ENCODE measurements at regions not wholly inside any gene's neighbourhood (a gene's known extent, or its start where the extent isn't known, plus 50 kb on each side); places are given as distances from the start of the nearest gene placed in this dataset.

GRCh38 chr3:24709956-24710355, 215.3 kb upstream of the THRB start:
- no peak overlapping the region for H3K4me3 ChIP-seq (ENCODE audit: low read depth, low read length)
- TF ChIP-seq CTCF (IDR thresholded peaks at IDR 0.05; ENCODE audit: low read depth, low read length, missing control alignments): no peak
- DNase-seq (ENCODE audit: low read depth): no peak
- in situ Hi-C loops (cut with HindIII; ENCODE audit: low sequenced_read_pairs): no loop called here

DNA sequence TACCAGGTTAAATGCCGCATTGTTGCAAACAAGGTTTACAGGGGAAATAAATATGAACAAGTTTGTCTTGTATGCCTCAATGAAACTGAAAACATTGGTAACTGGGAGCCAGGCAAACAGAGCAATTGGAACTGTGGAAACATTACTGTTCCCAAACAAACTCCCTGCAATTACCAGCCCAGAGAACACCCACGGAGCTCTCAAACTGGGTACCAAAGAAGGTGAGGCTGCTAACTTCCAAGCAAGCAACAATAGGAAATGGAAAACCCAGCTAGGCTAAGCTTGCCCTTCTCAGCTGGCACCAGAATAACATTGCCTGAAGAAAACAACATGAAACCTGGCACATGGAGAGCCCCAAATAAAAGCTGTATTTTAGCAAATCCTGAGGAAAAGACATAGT, 218.9 kb upstream of the THRB start:
- in situ Hi-C loops (cut with HindIII; ENCODE audit: low sequenced_read_pairs): no loop called here
- TF ChIP-seq CTCF (IDR thresholded peaks at IDR 0.05; ENCODE audit: low read depth, low read length, missing control alignments): no peak
- H3K4me3 ChIP-seq (ENCODE audit: low read depth, low read length): no peak overlapping the region
- DNase-seq (ENCODE audit: low read depth): no peak

- no peak for TF ChIP-seq CTCF (IDR thresholded peaks at IDR 0.05; ENCODE audit: low read depth, low read length, missing control alignments)
- no peak overlapping the region for H3K4me3 ChIP-seq (ENCODE audit: low read depth, low read length)
- DNase-seq (ENCODE audit: low read depth): no peak
- in situ Hi-C loops (cut with HindIII; ENCODE audit: low sequenced_read_pairs): no loop called here
Measured at GRCh38 chr3:24714436-24714835, 219.8 kb upstream of the THRB start.

GRCh38 chr3:24715171-24715792, 220.6 kb upstream of the THRB start:
- H3K4me3 ChIP-seq (ENCODE audit: low read depth, low read length): no peak overlapping the region
- no peak for DNase-seq (ENCODE audit: low read depth)
- TF ChIP-seq CTCF (IDR thresholded peaks at IDR 0.05; ENCODE audit: low read depth, low read length, missing control alignments): no peak
- in situ Hi-C loops (cut with HindIII; ENCODE audit: low sequenced_read_pairs): no loop called here

- DNase-seq (ENCODE audit: low read depth): no peak
- no peak overlapping the region for H3K4me3 ChIP-seq (ENCODE audit: low read depth, low read length)
- in situ Hi-C loops (cut with HindIII; ENCODE audit: low sequenced_read_pairs): no loop called here
- TF ChIP-seq CTCF (IDR thresholded peaks at IDR 0.05; ENCODE audit: low read depth, low read length, missing control alignments): no peak
Measured at GRCh38 chr3:24722087-24722486, 227.4 kb upstream of the THRB start.

DNA sequence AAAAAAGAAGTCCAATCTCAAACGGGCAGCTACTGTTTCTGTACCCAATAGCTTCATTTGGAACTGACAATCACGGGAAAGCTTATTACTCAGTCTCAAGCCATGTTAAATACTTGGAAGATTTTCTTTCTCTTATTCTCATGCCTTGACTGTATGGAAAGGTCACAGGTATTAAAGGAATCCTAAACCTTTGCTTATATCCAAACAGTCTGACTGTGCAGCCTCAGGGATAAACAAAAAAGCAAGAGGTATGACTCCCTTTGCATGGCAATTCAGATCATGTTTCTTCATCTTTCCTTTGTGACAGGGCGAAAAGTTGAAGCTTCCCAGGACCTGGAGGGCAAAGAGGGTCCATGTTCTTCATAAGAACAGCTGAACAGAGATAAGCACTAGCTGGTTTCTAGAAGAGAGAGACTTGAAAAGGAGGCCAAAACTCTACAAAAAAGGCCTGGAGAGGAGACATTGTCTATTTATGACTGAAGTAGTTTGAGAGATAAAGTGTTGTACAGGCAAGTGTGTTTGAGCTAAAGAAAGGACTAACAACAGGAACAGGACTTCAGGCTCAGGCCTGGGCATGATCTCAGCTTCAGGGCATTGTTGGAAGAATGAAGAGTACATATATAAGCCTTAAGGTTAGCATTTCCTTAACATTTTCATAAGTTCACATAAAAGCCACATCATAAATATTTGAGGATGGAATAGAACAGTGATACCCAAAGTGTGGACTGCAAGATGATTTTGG, 231.0 kb upstream of the THRB start:
- no peak overlapping the region for H3K4me3 ChIP-seq (ENCODE audit: low read depth, low read length)
- in situ Hi-C loops (cut with HindIII; ENCODE audit: low sequenced_read_pairs): no loop called here
- DNase-seq (ENCODE audit: low read depth): no peak
- no peak for TF ChIP-seq CTCF (IDR thresholded peaks at IDR 0.05; ENCODE audit: low read depth, low read length, missing control alignments)

Measured in astrocyte of the cerebellum (primary cell).